Body of pancreas (tissue), 4 donors: ENCODE measurements at regions not wholly inside any gene's neighbourhood (a gene's known extent, or its start where the extent isn't known, plus 50 kb on each side); places are given as distances from the start of the nearest gene placed in this dataset.

ENCODE experiments used
- CTCF ChIP-seq, 7 experiments: fragments of 450-650 bp in 4 of 7; fragments of 200-600 bp in 3 of 7; sonication (generic) in 3 of 7; IDR thresholded peaks; one replicate each; pipeline ENCODE4 v1.5.1; 2016 to 2019; ENCODE audit warnings: antibody characterized with exemption in 7 of 7
- POLR2A ChIP-seq, 3 donors: fragments of 450-650 bp; IDR thresholded peaks; one replicate each; pipeline ENCODE4 v1.6.1; 2016; ENCODE audit warnings: antibody characterized with exemption in 3 of 3, mild to moderate bottlenecking in 2 of 3

GRCh38 chr6:8659404-8660189 is 224.3 kb upstream of the SLC35B3 start:
- TF ChIP-seq CTCF (IDR thresholded peaks at IDR 0.05) (no peak), POLR2A (IDR thresholded peaks at IDR 0.05) (no peak)
